ENCODE measurements at regions not wholly inside any gene's neighbourhood (a gene's known extent, or its start where the extent isn't known, plus 50 kb on each side); places are given as distances from the start of the nearest gene placed in this dataset.

- Histone ChIP-seq H3K9me3 (ENCODE audit: control insufficient read depth, insufficient read depth, low read length) (no peaks in the 10 kb centered on the region), H3K27ac (ENCODE audit: low read length) (no peak overlapping the region), H3K36me3 (ENCODE audit: control insufficient read depth, insufficient read depth, low read length) (no peaks in the 10 kb centered on the region; the same call in 1 of the 2 replicates), H3K27me3 (ENCODE audit: control insufficient read depth, insufficient read depth, low read length) (no peaks in the 10 kb centered on the region), H3K4me1 (ENCODE audit: control insufficient read depth, insufficient read depth, low read length) (peaks cover 1% of the 10 kb centered on the region; the same call in 1 of the 2 replicates), H3K4me3 (ENCODE audit: low read length) (no peak overlapping the region)
- DNase-seq (ENCODE audit: low read depth, low spot score), result no peak
- no CpG with 5 or more reads among the region's 9 CpGs for WGBS (ENCODE audit: insufficient coverage, insufficient read length)
Measured at GRCh38 chr17:77345260-77345910, 204.6 kb downstream of the SEC14L1 start.

- no peak overlapping the region for H3K27ac ChIP-seq (ENCODE audit: low read length)
- no peak for DNase-seq (ENCODE audit: low read depth, low spot score)
Measured at GRCh38 chr17:77346765-77347164, 206.0 kb downstream of the SEC14L1 start.

GRCh38 chr17:77347544-77347943 lies 206.8 kb downstream of the SEC14L1 start:
- Histone ChIP-seq H3K27ac (ENCODE audit: low read length) (no peak overlapping the region), H3K4me1 (ENCODE audit: control insufficient read depth, insufficient read depth, low read length) (peaks cover 6% of the 10 kb centered on the region), H3K36me3 (ENCODE audit: control insufficient read depth, insufficient read depth, low read length) (no peaks in the 10 kb centered on the region), H3K27me3 (ENCODE audit: control insufficient read depth, insufficient read depth, low read length) (no peaks in the 10 kb centered on the region), H3K9me3 (ENCODE audit: control insufficient read depth, insufficient read depth, low read length) (no peaks in the 10 kb centered on the region), H3K4me3 (ENCODE audit: low read length) (no peak overlapping the region)
- no peak for DNase-seq (ENCODE audit: low read depth, low spot score)
- no CpG with 5 or more reads among the region's 4 CpGs for WGBS (ENCODE audit: insufficient coverage, insufficient read length)

More at GRCh38 chr17:77346765-77347164, 206.0 kb downstream of the SEC14L1 start:
- Histone ChIP-seq H3K9me3 (ENCODE audit: control insufficient read depth, insufficient read depth, low read length) (no peaks in the 10 kb centered on the region), H3K4me3 (ENCODE audit: low read length) (no peak overlapping the region), H3K27me3 (ENCODE audit: control insufficient read depth, insufficient read depth, low read length) (no peaks in the 10 kb centered on the region), H3K36me3 (ENCODE audit: control insufficient read depth, insufficient read depth, low read length) (no peaks in the 10 kb centered on the region), H3K4me1 (ENCODE audit: control insufficient read depth, insufficient read depth, low read length) (peaks cover 6% of the 10 kb centered on the region)
- WGBS (ENCODE audit: insufficient coverage, insufficient read length), result no CpG with 5 or more reads among the region's 3 CpGs

GRCh38 chr17:77349976-77350830 lies 209.4 kb downstream of the SEC14L1 start:
- no peaks in the 10 kb centered on the region for H3K9me3 ChIP-seq (ENCODE audit: control insufficient read depth, insufficient read depth, low read length)
- no peak overlapping the region for H3K4me3 ChIP-seq (ENCODE audit: low read length)
- no CpG with 5 or more reads among the region's 12 CpGs for WGBS (ENCODE audit: insufficient coverage, insufficient read length)
- H3K36me3 ChIP-seq (ENCODE audit: control insufficient read depth, insufficient read depth, low read length), result no peaks in the 10 kb centered on the region
- DNase-seq (ENCODE audit: low read depth, low spot score), result no peak
- H3K27ac ChIP-seq (ENCODE audit: low read length), result no peak overlapping the region
- peaks cover 6% of the 10 kb centered on the region for H3K4me1 ChIP-seq (ENCODE audit: control insufficient read depth, insufficient read depth, low read length)
- H3K27me3 ChIP-seq (ENCODE audit: control insufficient read depth, insufficient read depth, low read length), result no peaks in the 10 kb centered on the region

GRCh38 chr17:77352441-77352840 lies 211.7 kb downstream of the SEC14L1 start:
- no peak for DNase-seq (ENCODE audit: low read depth, low spot score)
- Histone ChIP-seq H3K27me3 (ENCODE audit: control insufficient read depth, insufficient read depth, low read length) (no peaks in the 10 kb centered on the region), H3K27ac (ENCODE audit: low read length) (no peak overlapping the region), H3K9me3 (ENCODE audit: control insufficient read depth, insufficient read depth, low read length) (no peaks in the 10 kb centered on the region), H3K36me3 (ENCODE audit: control insufficient read depth, insufficient read depth, low read length) (no peaks in the 10 kb centered on the region), H3K4me3 (ENCODE audit: low read length) (no peak overlapping the region), H3K4me1 (ENCODE audit: control insufficient read depth, insufficient read depth, low read length) (peaks cover 6% of the 10 kb centered on the region)
- WGBS (ENCODE audit: insufficient coverage, insufficient read length), result no CpG with 5 or more reads among the region's 10 CpGs

GRCh38 chr17:77352996-77353395 lies 212.2 kb downstream of the SEC14L1 start:
- Histone ChIP-seq H3K4me1 (ENCODE audit: control insufficient read depth, insufficient read depth, low read length) (peaks cover 6% of the 10 kb centered on the region), H3K9me3 (ENCODE audit: control insufficient read depth, insufficient read depth, low read length) (no peaks in the 10 kb centered on the region), H3K4me3 (ENCODE audit: low read length) (no peak overlapping the region), H3K27ac (ENCODE audit: low read length) (no peak overlapping the region), H3K27me3 (ENCODE audit: control insufficient read depth, insufficient read depth, low read length) (no peaks in the 10 kb centered on the region), H3K36me3 (ENCODE audit: control insufficient read depth, insufficient read depth, low read length) (no peaks in the 10 kb centered on the region)
- no CpG with 5 or more reads among the region's 6 CpGs for WGBS (ENCODE audit: insufficient coverage, insufficient read length)
- no peak for DNase-seq (ENCODE audit: low read depth, low spot score)

GRCh38 chr17:77353684-77354419 lies 213.1 kb downstream of the SEC14L1 start:
- Histone ChIP-seq H3K4me1 (ENCODE audit: control insufficient read depth, insufficient read depth, low read length) (peaks cover 6% of the 10 kb centered on the region), H3K27ac (ENCODE audit: low read length) (no peak overlapping the region), H3K36me3 (ENCODE audit: control insufficient read depth, insufficient read depth, low read length) (no peaks in the 10 kb centered on the region), H3K9me3 (ENCODE audit: control insufficient read depth, insufficient read depth, low read length) (no peaks in the 10 kb centered on the region), H3K4me3 (ENCODE audit: low read length) (no peak overlapping the region), H3K27me3 (ENCODE audit: control insufficient read depth, insufficient read depth, low read length) (no peaks in the 10 kb centered on the region)
- no peak for DNase-seq (ENCODE audit: low read depth, low spot score)
- WGBS (ENCODE audit: insufficient coverage, insufficient read length), result no CpG with 5 or more reads among the region's 15 CpGs

- H3K4me3 ChIP-seq (ENCODE audit: low read length), result no peak overlapping the region
Measured at GRCh38 chr17:77354420-77354669, 213.6 kb downstream of the SEC14L1 start.

GRCh38 chr17:77354670-77355455 lies 214.1 kb downstream of the SEC14L1 start:
- H3K4me3 ChIP-seq (ENCODE audit: low read length), result no peak overlapping the region
- H3K27ac ChIP-seq (ENCODE audit: low read length), result no peak overlapping the region
- no peaks in the 10 kb centered on the region for H3K27me3 ChIP-seq (ENCODE audit: control insufficient read depth, insufficient read depth, low read length)
- no peaks in the 10 kb centered on the region for H3K9me3 ChIP-seq (ENCODE audit: control insufficient read depth, insufficient read depth, low read length)
- H3K4me1 ChIP-seq (ENCODE audit: control insufficient read depth, insufficient read depth, low read length), result peaks cover 4% of the 10 kb centered on the region
- DNase-seq (ENCODE audit: low read depth, low spot score), result no peak
- no peaks in the 10 kb centered on the region for H3K36me3 ChIP-seq (ENCODE audit: control insufficient read depth, insufficient read depth, low read length)
- no CpG with 5 or more reads among the region's 25 CpGs for WGBS (ENCODE audit: insufficient coverage, insufficient read length)

More at GRCh38 chr17:77354420-77354669, 213.6 kb downstream of the SEC14L1 start:
- no CpG with 5 or more reads among the region's 5 CpGs for WGBS (ENCODE audit: insufficient coverage, insufficient read length)
- no peak for DNase-seq (ENCODE audit: low read depth, low spot score)
- no peaks in the 10 kb centered on the region for H3K36me3 ChIP-seq (ENCODE audit: control insufficient read depth, insufficient read depth, low read length)
- H3K9me3 ChIP-seq (ENCODE audit: control insufficient read depth, insufficient read depth, low read length), result no peaks in the 10 kb centered on the region
- no peaks in the 10 kb centered on the region for H3K27me3 ChIP-seq (ENCODE audit: control insufficient read depth, insufficient read depth, low read length)
- no peak overlapping the region for H3K27ac ChIP-seq (ENCODE audit: low read length)
- H3K4me1 ChIP-seq (ENCODE audit: control insufficient read depth, insufficient read depth, low read length), result peaks cover 6% of the 10 kb centered on the region

Data from iPS DF 6.9 (cell line).